HG03521 (cell line): ENCODE measurements at regions not wholly inside any gene's neighbourhood (a gene's known extent, or its start where the extent isn't known, plus 50 kb on each side); places are given as distances from the start of the nearest gene placed in this dataset.

Source experiments
- ATAC-seq: cut with Tn5 transposase; IDR thresholded peaks from one replicate; pipeline ENCODE4 v1.9.1; 2021; ENCODE audit warnings: mild to moderate bottlenecking, moderate library complexity; ENCODE audit not compliant: unreplicated experiment

DNA sequence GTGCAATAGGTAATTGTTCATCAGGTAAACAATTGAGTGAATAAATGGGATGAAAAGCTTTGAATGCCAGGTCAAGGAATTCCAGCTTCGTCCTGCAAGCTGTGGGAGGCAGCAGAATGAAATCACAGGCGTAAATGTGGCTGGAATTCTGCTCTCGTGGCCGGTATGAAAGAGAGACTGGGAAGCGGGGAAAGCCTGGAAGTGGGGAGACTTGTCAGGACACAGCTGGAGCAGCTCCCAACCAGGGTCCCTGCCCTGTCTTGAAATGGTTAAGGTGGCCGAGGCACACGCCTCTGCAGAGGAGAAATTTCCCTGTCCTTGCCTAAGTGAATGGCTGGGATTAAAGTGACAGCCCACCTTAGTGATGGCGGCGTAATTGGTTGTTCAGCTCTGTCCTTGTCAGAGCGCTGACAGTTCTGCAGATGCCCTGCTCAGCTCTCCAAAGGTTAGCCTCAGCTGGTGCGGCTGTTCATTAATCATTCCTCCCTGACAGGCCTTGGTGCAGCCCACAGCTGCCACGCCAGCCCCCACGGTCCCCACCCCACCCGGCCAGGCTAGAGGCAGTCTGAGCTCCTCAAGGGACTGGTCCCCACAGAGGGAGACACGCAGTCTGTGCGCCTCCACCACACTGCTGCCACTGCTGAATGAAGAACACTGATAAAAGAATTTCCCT, 398.3 kb upstream of the POU3F1 start:
- ATAC-seq = no peak

GRCh38 chr1:38444311-38444710, 397.7 kb upstream of the POU3F1 start:
- no peak for ATAC-seq

GRCh38 chr1:38440402-38440801, 393.8 kb upstream of the POU3F1 start:
- ATAC-seq = no peak

GRCh38 chr1:38436749-38437148, 390.2 kb upstream of the POU3F1 start:
- ATAC-seq = no peak

DNA sequence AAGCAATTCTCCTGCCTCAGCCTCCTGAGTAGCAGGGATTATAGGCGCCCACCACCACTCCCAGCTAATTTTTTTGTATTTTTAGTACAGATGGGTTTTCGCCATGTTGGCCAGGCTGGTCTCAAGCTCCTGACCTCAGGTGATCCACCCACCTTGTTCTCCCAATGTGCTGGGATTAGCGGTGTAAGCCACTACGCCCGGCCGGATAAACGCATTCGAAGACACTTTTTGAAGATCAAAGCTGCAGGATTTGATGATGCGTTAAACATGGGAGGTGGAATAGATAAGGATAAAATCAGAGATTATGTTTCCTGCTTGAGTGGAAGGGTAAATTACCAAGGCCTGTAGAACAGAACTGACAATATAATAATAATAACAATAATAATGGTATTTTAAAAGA, 389.4 kb upstream of the POU3F1 start:
- no peak for ATAC-seq

DNA sequence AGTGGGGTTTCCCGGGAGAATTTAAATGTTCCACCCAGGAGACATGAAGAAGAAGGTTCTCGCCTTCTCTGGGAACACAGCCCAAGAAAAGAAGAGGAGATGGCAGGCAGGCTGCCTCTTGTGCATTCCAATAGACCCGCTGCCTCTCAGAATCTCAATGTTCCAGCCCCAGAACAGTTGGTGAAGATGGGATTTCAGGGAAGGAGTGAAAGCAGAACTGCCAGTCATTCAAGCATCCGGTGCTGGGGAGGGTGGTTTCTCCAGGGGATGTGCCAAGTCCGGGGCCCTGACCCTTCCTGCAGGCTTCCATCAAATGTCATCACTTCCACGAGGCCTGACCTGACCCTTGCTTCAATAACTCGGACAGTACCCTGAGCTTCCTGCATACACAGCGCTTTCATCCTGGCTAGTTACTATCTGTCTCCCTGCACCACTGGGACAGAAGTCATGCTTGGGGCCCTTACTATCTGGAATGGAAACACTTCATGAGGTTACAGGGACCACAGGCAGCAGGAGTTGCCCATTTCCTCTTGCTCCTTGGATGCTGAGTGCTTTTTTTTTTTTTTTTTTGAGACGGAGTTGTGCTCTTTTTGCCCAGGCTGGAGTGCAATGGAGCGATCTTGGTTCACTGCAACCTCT, 386.6 kb upstream of the POU3F1 start:
- no peak for ATAC-seq

GRCh38 chr1:38431535-38432376, 385.2 kb upstream of the POU3F1 start:
- no peak for ATAC-seq

DNA sequence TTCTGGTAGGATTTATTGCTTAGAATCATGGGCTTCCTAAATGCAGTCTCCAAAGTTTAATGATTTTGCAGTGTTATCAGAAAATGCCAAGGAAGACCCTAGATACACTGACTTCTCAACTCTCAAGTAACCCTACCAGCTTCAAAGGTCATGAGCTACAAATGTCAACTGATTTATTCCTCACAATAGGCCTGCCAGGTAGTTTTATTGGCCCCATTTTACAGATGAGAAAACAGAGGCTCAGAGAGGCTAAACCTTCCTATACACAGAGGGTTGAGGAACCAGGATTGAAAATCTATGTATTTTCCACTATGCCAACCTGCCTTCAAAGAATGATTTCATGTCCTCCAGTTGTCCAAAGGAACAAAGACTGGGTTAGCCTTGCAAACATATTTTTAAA, 384.4 kb upstream of the POU3F1 start:
- no peak for ATAC-seq

DNA sequence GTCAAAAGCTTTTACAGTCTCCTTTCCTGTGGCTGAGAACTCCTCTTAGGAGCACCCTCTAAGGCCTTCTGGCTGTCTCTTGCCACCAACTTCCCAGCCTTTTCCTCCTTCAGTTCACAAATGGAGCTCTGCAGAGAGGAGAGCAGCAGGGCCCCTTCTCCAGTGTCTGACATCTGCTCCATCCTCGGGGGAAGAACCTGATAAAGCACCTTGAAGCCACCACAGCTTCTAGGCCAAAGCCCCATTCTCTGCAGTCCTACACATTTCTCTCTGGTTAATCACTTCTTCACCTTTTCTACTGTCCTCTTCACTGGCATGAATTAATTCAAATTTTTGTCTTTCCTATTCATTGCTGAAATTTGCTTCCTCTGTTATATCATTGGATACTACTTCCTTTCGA, 378.1 kb upstream of the POU3F1 start:
- ATAC-seq = no peak

- no peak for ATAC-seq
Observed at GRCh38 chr1:38420666-38421065, 374.1 kb upstream of the POU3F1 start.

DNA sequence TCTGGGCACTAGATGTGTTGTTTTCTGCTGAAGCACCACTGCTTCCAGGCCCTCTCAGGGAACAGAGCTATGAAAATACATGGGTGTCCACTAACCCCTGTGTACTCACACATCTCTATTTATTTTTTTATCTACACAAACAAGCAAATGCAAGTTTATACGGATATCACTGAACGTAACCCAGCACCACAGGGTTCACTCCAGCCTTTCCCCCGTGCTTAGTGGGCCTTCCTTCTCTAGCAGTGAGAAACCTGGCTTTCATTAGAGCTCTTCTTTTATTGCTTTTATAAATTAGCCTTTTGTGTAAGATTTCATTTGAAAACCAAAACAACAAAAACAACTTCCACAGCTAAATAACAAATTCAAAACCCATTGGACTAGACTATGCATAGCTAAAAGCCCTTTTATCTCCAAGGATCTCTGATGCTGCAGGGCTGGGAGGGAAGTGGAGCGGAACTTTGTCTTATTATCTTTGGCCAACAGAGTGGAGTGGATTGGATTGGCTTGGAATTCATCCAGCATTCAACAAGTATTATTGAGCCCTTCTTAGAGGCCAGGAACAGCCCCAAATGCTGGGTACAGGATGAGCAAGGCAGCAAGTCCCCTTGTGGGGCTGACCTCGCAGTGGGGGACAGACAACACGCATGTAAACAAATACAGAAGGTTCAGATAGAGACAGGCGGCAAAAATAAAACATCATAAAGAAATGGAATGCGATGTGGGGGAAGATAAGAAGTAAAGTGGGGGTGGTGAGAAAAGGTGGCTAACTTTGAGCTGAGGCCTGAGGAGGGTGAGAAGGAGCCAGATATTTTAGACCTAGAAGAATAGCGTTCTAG, 371.8 kb upstream of the POU3F1 start:
- no peak for ATAC-seq

GRCh38 chr1:38403667-38404066, 357.1 kb upstream of the POU3F1 start:
- ATAC-seq = no peak

- ATAC-seq = no peak
Observed at GRCh38 chr1:38402230-38402815, 355.7 kb upstream of the POU3F1 start.

GRCh38 chr1:38396606-38397005, 350.0 kb upstream of the POU3F1 start:
- ATAC-seq = no peak

GRCh38 chr1:38394303-38394702, 347.7 kb upstream of the POU3F1 start:
- no peak for ATAC-seq

DNA sequence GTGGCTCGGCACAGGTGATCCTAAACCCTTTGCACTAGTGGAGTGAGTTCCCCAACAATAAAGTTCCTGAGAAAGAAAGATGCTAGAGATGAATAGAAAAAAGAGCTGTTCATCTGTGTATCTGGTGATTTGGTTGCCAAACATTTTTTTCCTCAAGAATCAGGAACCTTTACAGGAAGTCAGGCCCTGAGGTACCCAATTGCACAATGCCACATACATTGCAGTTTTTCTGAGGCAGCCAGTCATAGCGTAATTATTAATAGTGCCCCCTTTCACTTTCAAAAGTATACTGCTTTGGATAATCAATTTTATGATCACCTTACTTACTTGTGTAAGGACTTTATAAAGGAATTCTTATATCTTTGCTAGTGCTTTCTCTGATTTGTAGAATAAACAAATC, 346.3 kb upstream of the POU3F1 start:
- no peak for ATAC-seq

GRCh38 chr1:38381256-38381655, 334.7 kb upstream of the POU3F1 start:
- no peak for ATAC-seq

GRCh38 chr1:38376577-38376976, 330.0 kb upstream of the POU3F1 start:
- ATAC-seq = no peak

DNA sequence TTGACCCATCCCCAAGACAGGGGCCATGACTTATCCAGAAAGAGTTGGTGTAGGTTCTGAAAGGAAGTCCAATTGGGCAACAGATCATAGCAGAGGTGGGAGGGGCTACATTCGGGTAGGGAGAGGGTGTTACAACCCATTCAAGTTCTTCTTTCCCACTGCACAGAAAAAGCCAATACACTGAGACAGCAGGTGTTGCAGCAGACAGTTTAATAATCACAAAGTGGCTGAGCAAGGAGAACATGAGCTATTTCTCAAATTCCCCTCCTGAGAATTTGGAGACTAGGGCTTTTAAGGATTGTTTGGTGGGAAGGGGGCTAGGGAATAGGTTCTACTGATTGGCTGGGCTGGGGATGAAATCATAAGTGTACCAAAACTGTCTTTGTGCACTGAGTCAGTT, 328.4 kb upstream of the POU3F1 start:
- no peak for ATAC-seq

- no peak for ATAC-seq
Observed at GRCh38 chr1:38371505-38371844, 324.9 kb upstream of the POU3F1 start.
